H9 (cell line): ENCODE measurements at regions not wholly inside any gene's neighbourhood (a gene's known extent, or its start where the extent isn't known, plus 50 kb on each side); places are given as distances from the start of the nearest gene placed in this dataset.
A peak's percentile ranks its signal among the peaks of the same experiment; 100 is the strongest.

Source experiments
- DNase-seq: peaks from one replicate; pipeline ENCODE4 v3.0.0-alpha.2; 2017
- H2AFZ ChIP-seq: one replicate; pipeline ENCODE4 v1.6.1; 2013; ENCODE audit warnings: mild to moderate bottlenecking, low read length, control low read depth, moderate library complexity
- H2AK5ac ChIP-seq: 2 replicates; pipeline ENCODE4 v1.6.1; 2013; ENCODE audit warnings: low read length, control low read depth, mixed read lengths; ENCODE audit not compliant: insufficient read length
- H2BK120ac ChIP-seq: one replicate; pipeline ENCODE4 v1.6.1; 2013; ENCODE audit warnings: low read depth, mild to moderate bottlenecking, low read length, control low read depth, inconsistent platforms; ENCODE audit not compliant: poor library complexity, severe bottlenecking
- H2BK12ac ChIP-seq: 2 replicates; pipeline ENCODE4 v1.6.1; 2013; ENCODE audit warnings: low read length, control low read depth, mixed read lengths, low read depth; ENCODE audit not compliant: insufficient read length
- H2BK15ac ChIP-seq: 2 replicates; pipeline ENCODE4 v1.6.1; 2013; ENCODE audit warnings: low read depth, low read length, control low read depth
- H2BK20ac ChIP-seq: one replicate; pipeline ENCODE4 v1.6.1; 2013; ENCODE audit warnings: low read depth, mild to moderate bottlenecking, low read length, control low read depth, inconsistent platforms; ENCODE audit not compliant: poor library complexity, severe bottlenecking
- H2BK5ac ChIP-seq: 2 replicates; pipeline ENCODE4 v1.6.1; 2013; ENCODE audit warnings: low read length, control low read depth, mixed read lengths; ENCODE audit not compliant: insufficient read length
- H3K14ac ChIP-seq: 2 replicates; pipeline ENCODE4 v1.6.1; 2013; ENCODE audit warnings: low read length, control low read depth; ENCODE audit not compliant: insufficient read depth
- H3K18ac ChIP-seq: 2 replicates; pipeline ENCODE4 v1.6.1; 2013; ENCODE audit warnings: low read depth, mild to moderate bottlenecking, mixed read lengths, low read length, control low read depth; ENCODE audit not compliant: insufficient read length
- H3K23ac ChIP-seq: 2 replicates; pipeline ENCODE4 v1.6.1; 2013; ENCODE audit warnings: low read length, control low read depth, mixed read lengths, low read depth; ENCODE audit not compliant: insufficient read length
- H3K23me2 ChIP-seq: 2 replicates; pipeline ENCODE4 v1.6.1; 2013; ENCODE audit warnings: low read depth, mild to moderate bottlenecking, mixed read lengths, low read length, control low read depth; ENCODE audit not compliant: insufficient read length, poor library complexity, severe bottlenecking
- H3K27ac ChIP-seq: 2 replicates; pipeline ENCODE4 v1.5.1; 2013; ENCODE audit warnings: low read length, control low read depth, mixed read lengths, low read depth; ENCODE audit not compliant: insufficient read length
- H3K27me3 ChIP-seq: 2 replicates; pipeline ENCODE4 v1.6.1; 2013; ENCODE audit warnings: low read length, control low read depth, inconsistent platforms; ENCODE audit not compliant: insufficient read depth
- H3K4ac ChIP-seq: 2 replicates; pipeline ENCODE4 v1.6.1; 2013; ENCODE audit warnings: low read depth, mild to moderate bottlenecking, control low read depth, inconsistent platforms, low read length, moderate library complexity
- H3K4me1 ChIP-seq: 2 replicates; pipeline ENCODE4 v1.6.1; 2013; ENCODE audit warnings: low read length, control low read depth, inconsistent platforms; ENCODE audit not compliant: insufficient read depth
- H3K4me2 ChIP-seq: 2 replicates; pipeline ENCODE4 v1.6.1; 2013; ENCODE audit warnings: low read length, control low read depth, mixed read lengths; ENCODE audit not compliant: insufficient read length, insufficient read depth
- H3K56ac ChIP-seq: 2 replicates; pipeline ENCODE4 v1.6.1; 2013; ENCODE audit warnings: low read depth, mild to moderate bottlenecking, mixed read lengths, low read length, control low read depth; ENCODE audit not compliant: insufficient read length
- H3K79me1 ChIP-seq: 2 replicates; pipeline ENCODE4 v1.6.1; 2013; ENCODE audit warnings: low read depth, mild to moderate bottlenecking, moderate library complexity, low read length, control low read depth, inconsistent platforms; ENCODE audit not compliant: insufficient read depth, poor library complexity, severe bottlenecking
- H3K79me2 ChIP-seq: 2 replicates; pipeline ENCODE4 v1.6.1; 2013; ENCODE audit warnings: low read length, control low read depth, inconsistent platforms; ENCODE audit not compliant: insufficient read depth
- H3K9ac ChIP-seq: 2 replicates; pipeline ENCODE4 v1.6.1; 2013; ENCODE audit warnings: low read length, control low read depth, mixed read lengths; ENCODE audit not compliant: insufficient read length; ENCODE audit errors: extremely low read depth
- H3K9me3 ChIP-seq: one replicate; pipeline ENCODE4 v1.6.1; 2013; ENCODE audit warnings: low read depth, low read length, inconsistent platforms; ENCODE audit not compliant: control insufficient read depth
- H3T11ph ChIP-seq: one replicate; pipeline ENCODE4 v1.6.1; 2013; ENCODE audit warnings: mild to moderate bottlenecking, low read length, control low read depth, inconsistent platforms
- H4K20me1 ChIP-seq: one replicate; pipeline ENCODE4 v1.6.1; 2013; ENCODE audit not compliant: control insufficient read depth, insufficient read length, insufficient read depth
- H4K5ac ChIP-seq: 2 replicates; pipeline ENCODE4 v1.6.1; 2013; ENCODE audit warnings: low read depth, mild to moderate bottlenecking, mixed read lengths, low read length, control low read depth; ENCODE audit not compliant: insufficient read length
- H4K8ac ChIP-seq: replicated peaks from 2 replicates; pipeline ENCODE4 v1.6.1; 2013; ENCODE audit warnings: low read length, control low read depth, mixed read lengths, low read depth; ENCODE audit not compliant: insufficient read length
- H4K91ac ChIP-seq: 2 replicates; pipeline ENCODE4 v1.6.1; 2013; ENCODE audit warnings: low read depth, mild to moderate bottlenecking, moderate library complexity, mixed read lengths, low read length, control low read depth; ENCODE audit not compliant: insufficient read length
- H3K27ac Mint-ChIP-seq, 3 experiments: 2 replicates in 2 of 3; 3 replicates in 1 of 3; pipeline ENCODE4 v1.8.0; 2020 to 2021; ENCODE audit warnings: mixed read lengths in 3 of 3, mild to moderate bottlenecking in 1 of 3, moderate library complexity in 1 of 3
- H3K27me3 Mint-ChIP-seq: 2 replicates; pipeline ENCODE4 v1.8.0; 2021; ENCODE audit warnings: low read depth, mild to moderate bottlenecking, moderate library complexity, mixed read lengths
- H3K36me3 Mint-ChIP-seq, 3 experiments: 2 replicates in 2 of 3; 3 replicates in 1 of 3; pipeline ENCODE4 v1.8.0; 2020 to 2021; ENCODE audit warnings: low read depth in 3 of 3, mixed read lengths in 3 of 3; ENCODE audit not compliant: insufficient read depth in 1 of 3
- H3K4me1 Mint-ChIP-seq, 2 experiments: 2 replicates each; pipeline ENCODE4 v1.8.0; 2020; ENCODE audit warnings: mixed read lengths in 2 of 2
- H3K4me3 Mint-ChIP-seq, 2 experiments: 2 replicates in 1 of 2; 3 replicates in 1 of 2; pipeline ENCODE4 v1.8.0; 2020 to 2021; ENCODE audit warnings: mild to moderate bottlenecking in 2 of 2, mixed read lengths in 2 of 2, moderate library complexity in 1 of 2
- H3K9me3 Mint-ChIP-seq, 2 experiments: 2 replicates in 1 of 2; 3 replicates in 1 of 2; pipeline ENCODE4 v1.8.0; 2020; ENCODE audit warnings: mild to moderate bottlenecking in 2 of 2, mixed read lengths in 2 of 2, moderate library complexity in 1 of 2
- WGBS: extraction: QIAGEN DNeasy Blood & Tissue Kit; methylation state at CpG from one replicate; pipeline ENCODE4 v1.1.7; 2013; ENCODE audit warnings: missing lambda C conversion rate, low lambda C conversion rate, mixed read lengths; ENCODE audit not compliant: insufficient read length; ENCODE audit errors: extremely low coverage; 5-methylcytosine and 5-hydroxymethylcytosine counted together
- TF ChIP-seq, protein P1 (sequence below): fragments of 200-600 bp; sonication (generic); conservative IDR thresholded peaks from 3 replicates; pipeline ENCODE4 v1.8.0; 2021; ENCODE audit warnings: antibody characterized with exemption, mild to moderate bottlenecking

GRCh38 chr18:76081536-76081935 is 413.5 kb downstream of the ZNF516 start:
- Histone ChIP-seq H3K9me3 (no peaks in the 10 kb centered on the region), H3K79me2 (no peaks in the 10 kb centered on the region), H3K23ac (no peak overlapping the region), H4K91ac (no peak overlapping the region), H3K27me3 (no peaks in the 10 kb centered on the region), H3K4me2 (no peak overlapping the region), H3T11ph (no peak overlapping the region), H3K18ac (no peak overlapping the region), H3K56ac (no peak overlapping the region), H3K14ac (no peak overlapping the region; the same call in 1 of the 2 replicates), H3K27ac (no peak overlapping the region), H4K5ac (no peak overlapping the region), H2BK20ac (no peak overlapping the region), H2AK5ac (no peak overlapping the region), H3K23me2 (no peaks in the 10 kb centered on the region), H3K4ac (no peak overlapping the region), H4K20me1 (no peaks in the 10 kb centered on the region), H3K9ac (no peak overlapping the region), H2BK120ac (no peak overlapping the region), H4K8ac (no peak overlapping the region), H2BK15ac (no peak overlapping the region), H2BK5ac (no peak overlapping the region), H2BK12ac (no peak overlapping the region), H3K4me1 (no peaks in the 10 kb centered on the region), H3K79me1 (no peaks in the 10 kb centered on the region), H2AFZ (no peak overlapping the region)
- H3K27me3 Mint-ChIP-seq, result no peaks in the 10 kb centered on the region; the same call in 1 of the 2 replicates
- no peaks in the 10 kb centered on the region for H3K4me1 Mint-ChIP-seq
- no peak for DNase-seq
- peaks cover 0 to 3% (median 3%) of the 10 kb centered on the region in 3 experiments; a peak in 3 of 7 replicates for H3K36me3 Mint-ChIP-seq
- peak overlapping the region in 1 of 3 experiments; percentile 11; a peak in 1 of 7 replicates for H3K27ac Mint-ChIP-seq
- no peak overlapping the region for H3K4me3 Mint-ChIP-seq
- TF ChIP-seq, protein P1, sequence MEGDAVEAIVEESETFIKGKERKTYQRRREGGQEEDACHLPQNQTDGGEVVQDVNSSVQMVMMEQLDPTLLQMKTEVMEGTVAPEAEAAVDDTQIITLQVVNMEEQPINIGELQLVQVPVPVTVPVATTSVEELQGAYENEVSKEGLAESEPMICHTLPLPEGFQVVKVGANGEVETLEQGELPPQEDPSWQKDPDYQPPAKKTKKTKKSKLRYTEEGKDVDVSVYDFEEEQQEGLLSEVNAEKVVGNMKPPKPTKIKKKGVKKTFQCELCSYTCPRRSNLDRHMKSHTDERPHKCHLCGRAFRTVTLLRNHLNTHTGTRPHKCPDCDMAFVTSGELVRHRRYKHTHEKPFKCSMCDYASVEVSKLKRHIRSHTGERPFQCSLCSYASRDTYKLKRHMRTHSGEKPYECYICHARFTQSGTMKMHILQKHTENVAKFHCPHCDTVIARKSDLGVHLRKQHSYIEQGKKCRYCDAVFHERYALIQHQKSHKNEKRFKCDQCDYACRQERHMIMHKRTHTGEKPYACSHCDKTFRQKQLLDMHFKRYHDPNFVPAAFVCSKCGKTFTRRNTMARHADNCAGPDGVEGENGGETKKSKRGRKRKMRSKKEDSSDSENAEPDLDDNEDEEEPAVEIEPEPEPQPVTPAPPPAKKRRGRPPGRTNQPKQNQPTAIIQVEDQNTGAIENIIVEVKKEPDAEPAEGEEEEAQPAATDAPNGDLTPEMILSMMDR, result no peak
- peaks cover 8 to 16% of the 10 kb centered on the region in 2 experiments; a peak in 4 of 5 replicates for H3K9me3 Mint-ChIP-seq
- no CpG with 5 or more reads among the region's 12 CpGs for WGBS
